Inflammatory macrophage treated with lipopolysaccharide for 4 hours (primary cell): ENCODE measurements at regions not wholly inside any gene's neighbourhood (a gene's known extent, or its start where the extent isn't known, plus 50 kb on each side); places are given as distances from the start of the nearest gene placed in this dataset.

ENCODE experiments used
- DNase-seq: peaks from one replicate; pipeline ENCODE4 v3.0.0-alpha.2; 2020

GRCh38 chr9:35540315-35540714 lies 50.4 kb downstream of the RUSC2 start:
- no peak for DNase-seq

- DNase-seq: no peak
Observed at GRCh38 chr9:35546853-35547252, 56.9 kb downstream of the RUSC2 start.

DNA sequence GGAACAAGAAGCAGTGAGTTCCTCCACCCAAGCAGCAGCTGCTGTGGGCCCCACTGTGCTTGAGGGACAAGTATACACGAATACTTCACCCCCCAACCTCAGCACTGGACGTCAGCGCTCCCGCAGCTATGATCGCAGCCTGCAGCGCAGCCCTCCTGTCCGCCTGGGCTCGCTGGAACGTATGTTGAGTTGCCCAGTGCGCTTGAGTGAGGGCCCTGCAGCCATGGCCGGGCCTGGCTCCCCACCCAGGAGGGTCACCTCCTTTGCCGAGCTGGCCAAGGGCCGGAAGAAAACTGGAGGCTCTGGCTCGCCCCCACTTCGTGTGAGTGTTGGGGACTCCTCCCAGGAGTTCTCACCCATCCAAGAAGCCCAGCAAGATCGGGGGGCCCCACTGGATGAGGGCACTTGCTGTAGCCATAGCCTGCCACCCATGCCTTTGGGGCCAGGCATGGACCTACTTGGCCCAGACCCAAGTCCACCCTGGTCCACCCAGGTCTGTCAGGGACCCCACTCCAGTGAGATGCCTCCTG lies 57.1 kb upstream of the TESK1 start:
- DNase-seq: no peak

GRCh38 chr9:35548571-35548970 lies 56.5 kb upstream of the TESK1 start:
- no peak for DNase-seq

GRCh38 chr9:35549441-35549840 lies 55.6 kb upstream of the TESK1 start:
- DNase-seq: no peak

- no peak for DNase-seq
Observed at GRCh38 chr9:35552376-35552775, 52.7 kb upstream of the TESK1 start.

DNA sequence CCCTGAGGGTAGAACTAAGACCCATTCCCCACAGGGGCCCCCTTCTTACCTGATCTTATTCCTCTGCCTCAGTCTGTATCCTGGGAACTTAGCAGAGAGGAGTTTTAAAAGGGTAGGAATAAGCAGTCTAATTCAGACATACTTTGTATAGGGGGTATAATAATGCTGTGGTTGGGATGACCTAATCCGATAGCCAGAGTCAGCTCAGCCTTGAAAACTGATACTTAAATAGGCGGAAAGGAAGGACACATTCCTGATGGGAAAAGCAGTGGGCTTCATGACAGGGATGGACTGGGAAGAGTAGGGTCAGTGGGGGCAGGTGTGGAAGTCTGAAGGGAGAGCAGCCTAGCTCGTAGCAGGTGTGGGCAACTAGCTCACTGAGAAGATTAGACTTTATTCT lies 52.2 kb upstream of the TESK1 start:
- DNase-seq: no peak

DNA sequence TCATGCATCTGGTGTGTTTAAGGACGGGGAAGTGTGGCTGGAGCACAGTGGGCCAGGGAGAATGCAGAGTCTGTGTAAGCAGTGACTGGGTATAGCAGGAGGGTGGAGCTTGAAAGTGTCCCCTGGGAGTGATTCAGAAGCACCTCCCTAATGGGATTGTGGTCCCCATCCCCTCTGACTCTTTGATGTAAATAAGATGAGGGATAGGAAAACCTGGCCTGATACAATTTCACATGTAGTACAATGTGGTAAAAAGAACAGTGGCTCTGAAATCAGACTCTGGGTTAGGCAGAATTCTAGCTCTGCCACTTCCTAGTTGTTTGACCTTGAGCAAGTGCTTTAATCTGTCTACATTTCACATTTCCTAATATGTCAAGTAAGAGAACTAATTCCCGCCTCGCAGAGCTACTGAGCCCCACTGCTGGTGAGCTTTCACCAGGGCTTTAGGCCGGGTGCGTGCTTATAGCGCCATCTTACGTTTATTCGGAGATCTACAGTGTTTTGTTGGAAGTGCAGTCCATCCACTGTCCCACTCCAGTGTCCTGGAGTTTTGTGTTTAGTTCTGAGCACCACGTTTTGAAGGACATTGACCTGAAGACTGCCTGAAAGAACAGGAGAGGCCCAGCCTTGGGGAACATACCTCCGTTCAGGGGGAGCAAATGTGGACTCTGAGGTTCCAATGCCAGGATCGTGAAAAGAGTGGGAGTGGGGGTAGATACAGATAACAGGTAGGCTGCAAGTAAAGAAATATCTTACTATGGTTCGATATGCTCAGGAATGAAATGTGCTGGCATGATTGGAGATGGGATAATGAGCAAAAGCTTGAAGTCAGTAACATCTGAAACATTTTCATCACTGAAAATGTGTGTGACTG lies 51.2 kb upstream of the TESK1 start:
- peak; percentile 81 for DNase-seq

- DNase-seq: no peak
Observed at GRCh38 chr9:35555246-35555701, 49.8 kb upstream of the TESK1 start.
